GM13976 (cell line): ENCODE measurements at regions not wholly inside any gene's neighbourhood (a gene's known extent, or its start where the extent isn't known, plus 50 kb on each side); places are given as distances from the start of the nearest gene placed in this dataset.

ENCODE experiments used
- DNase-seq: peaks from one replicate; pipeline ENCODE4 v3.0.0; 2012; ENCODE audit warnings: low spot score
- CTCF ChIP-seq: IDR thresholded peaks from 2 replicates; pipeline ENCODE4 v1.5.1; 2012; ENCODE audit warnings: borderline replicate concordance, mild to moderate bottlenecking; ENCODE audit not compliant: insufficient read depth; ENCODE audit errors: extremely low read depth, missing control alignments, control extremely low read depth
- in situ Hi-C: fragments of 300-500 bp; cut with MboI; formaldehyde crosslinking; loops from one replicate; pipeline ENCODE4 v1.12.0; 2022; ENCODE audit warnings: low sequenced_read_pairs, mixed read lengths, inconsistent platforms; ENCODE audit not compliant: unreplicated experiment

GRCh38 chr3:68116580-68116979, 462.2 kb upstream of the SUCLG2 start:
- TF ChIP-seq CTCF = no peak
- no peak for DNase-seq
- in situ Hi-C loops = no loop called here

- in situ Hi-C loops = no loop called here
- no peak for DNase-seq
These were observed 449.4 kb upstream of the SUCLG2 start for GRCh38 chr3:68103811-68104210.

GRCh38 chr3:68090571-68090970, 436.2 kb upstream of the SUCLG2 start:
- in situ Hi-C loops = no loop called here
- TF ChIP-seq CTCF = no peak
- no peak for DNase-seq

More at GRCh38 chr3:68103811-68104210, 449.4 kb upstream of the SUCLG2 start:
- TF ChIP-seq CTCF = no peak

GRCh38 chr3:68089572-68090011, 435.2 kb upstream of the SUCLG2 start:
- in situ Hi-C loops = no loop called here
- TF ChIP-seq CTCF = no peak
- DNase-seq = no peak

- DNase-seq = no peak
- no peak for TF ChIP-seq CTCF
- in situ Hi-C loops = no loop called here
These were observed 434.2 kb upstream of the SUCLG2 start for GRCh38 chr3:68088636-68089035.

GRCh38 chr3:68088216-68088615, 433.8 kb upstream of the SUCLG2 start:
- in situ Hi-C loops = no loop called here
- no peak for TF ChIP-seq CTCF

GRCh38 chr3:68072062-68072461, 417.6 kb upstream of the SUCLG2 start:
- DNase-seq = no peak
- TF ChIP-seq CTCF = no peak
- in situ Hi-C loops = no loop called here

More at GRCh38 chr3:68088216-68088615, 433.8 kb upstream of the SUCLG2 start:
- DNase-seq = no peak
